ENCODE measurements at regions not wholly inside any gene's neighbourhood (a gene's known extent, or its start where the extent isn't known, plus 50 kb on each side); places are given as distances from the start of the nearest gene placed in this dataset.

DNA sequence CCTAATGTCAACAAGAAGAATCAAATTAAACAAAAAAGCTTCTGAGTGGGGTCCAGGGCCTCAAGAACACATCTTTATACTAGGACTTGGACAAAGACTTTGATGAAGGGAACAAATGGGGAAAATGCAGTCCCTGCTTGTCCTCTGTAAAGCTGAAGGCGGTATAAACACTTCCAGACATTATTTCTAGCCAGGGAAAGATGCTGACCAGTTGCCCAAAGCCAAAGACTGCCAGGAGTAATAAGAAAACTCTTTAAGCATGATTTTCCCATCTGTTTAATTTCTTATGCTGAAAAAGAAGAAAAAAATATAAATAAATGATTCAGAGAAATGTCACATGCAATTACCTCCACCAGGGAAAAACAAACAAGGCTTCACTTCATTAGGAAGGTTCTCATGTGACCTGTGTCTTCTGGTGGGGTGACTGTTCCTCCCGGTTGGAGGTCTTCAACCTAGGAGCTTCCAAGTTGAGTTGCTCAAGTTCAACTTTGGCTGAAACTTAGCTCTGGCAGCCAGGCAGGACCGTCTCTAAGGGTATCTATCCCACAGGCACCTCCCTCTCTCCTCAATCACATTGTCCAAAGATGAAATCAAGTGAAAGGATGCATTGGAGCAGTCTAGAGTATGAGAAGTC, 65.2 kb upstream of the KCNE2 start:
- Histone ChIP-seq H3K27ac (no peak overlapping the region), H3K27me3 (replicated peaks; ENCODE audit: insufficient read depth) (no peaks in the 10 kb centered on the region), H3K9me3 (no peaks in the 10 kb centered on the region), H3K4me1 (replicated peaks) (no peaks in the 10 kb centered on the region), H3K36me3 (no peaks in the 10 kb centered on the region), H3K4me3 (no peak overlapping the region)
- intact Hi-C loops (cut with DNase I): no loop called here
- 78% methylated on average over 3 of the region's 3 CpGs for WGBS
- DNase-seq (ENCODE audit: low spot score): no peak
- TF ChIP-seq POLR2AphosphoS5 (IDR thresholded peaks at IDR 0.05): no peak
- TF ChIP-seq, protein P1, sequence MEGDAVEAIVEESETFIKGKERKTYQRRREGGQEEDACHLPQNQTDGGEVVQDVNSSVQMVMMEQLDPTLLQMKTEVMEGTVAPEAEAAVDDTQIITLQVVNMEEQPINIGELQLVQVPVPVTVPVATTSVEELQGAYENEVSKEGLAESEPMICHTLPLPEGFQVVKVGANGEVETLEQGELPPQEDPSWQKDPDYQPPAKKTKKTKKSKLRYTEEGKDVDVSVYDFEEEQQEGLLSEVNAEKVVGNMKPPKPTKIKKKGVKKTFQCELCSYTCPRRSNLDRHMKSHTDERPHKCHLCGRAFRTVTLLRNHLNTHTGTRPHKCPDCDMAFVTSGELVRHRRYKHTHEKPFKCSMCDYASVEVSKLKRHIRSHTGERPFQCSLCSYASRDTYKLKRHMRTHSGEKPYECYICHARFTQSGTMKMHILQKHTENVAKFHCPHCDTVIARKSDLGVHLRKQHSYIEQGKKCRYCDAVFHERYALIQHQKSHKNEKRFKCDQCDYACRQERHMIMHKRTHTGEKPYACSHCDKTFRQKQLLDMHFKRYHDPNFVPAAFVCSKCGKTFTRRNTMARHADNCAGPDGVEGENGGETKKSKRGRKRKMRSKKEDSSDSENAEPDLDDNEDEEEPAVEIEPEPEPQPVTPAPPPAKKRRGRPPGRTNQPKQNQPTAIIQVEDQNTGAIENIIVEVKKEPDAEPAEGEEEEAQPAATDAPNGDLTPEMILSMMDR (IDR thresholded peaks at IDR 0.05): no peak
- TF ChIP-seq POLR2A (IDR thresholded peaks at IDR 0.05): no peak

GRCh38 chr21:34299168-34299539, 64.7 kb upstream of the KCNE2 start:
- no peaks in the 10 kb centered on the region for H3K27me3 ChIP-seq (replicated peaks; ENCODE audit: insufficient read depth)
- 41% methylated on average over 2 of the region's 2 CpGs for WGBS
- TF ChIP-seq, protein P1 (IDR thresholded peaks at IDR 0.05): no peak
- TF ChIP-seq POLR2A (IDR thresholded peaks at IDR 0.05) (no peak), POLR2AphosphoS5 (IDR thresholded peaks at IDR 0.05) (no peak)
- DNase-seq (ENCODE audit: low spot score): no peak
- H3K9me3 ChIP-seq: no peaks in the 10 kb centered on the region
- no peaks in the 10 kb centered on the region for H3K36me3 ChIP-seq
- no peak overlapping the region for H3K27ac ChIP-seq
- H3K4me3 ChIP-seq: no peak overlapping the region
- intact Hi-C loops (cut with DNase I): no loop called here
- no peaks in the 10 kb centered on the region for H3K4me1 ChIP-seq (replicated peaks)

- no peak for DNase-seq (ENCODE audit: low spot score)
- intact Hi-C loops (cut with DNase I): no loop called here
- WGBS: 89% methylated on average over 6 of the region's 6 CpGs
- TF ChIP-seq POLR2AphosphoS5 (IDR thresholded peaks at IDR 0.05) (no peak), POLR2A (IDR thresholded peaks at IDR 0.05) (no peak)
- TF ChIP-seq, protein P1 (IDR thresholded peaks at IDR 0.05): no peak
- no peaks in the 10 kb centered on the region for H3K36me3 ChIP-seq
- H3K9me3 ChIP-seq: no peaks in the 10 kb centered on the region
- no peak overlapping the region for H3K27ac ChIP-seq
- H3K4me1 ChIP-seq (replicated peaks): no peaks in the 10 kb centered on the region
- H3K27me3 ChIP-seq (replicated peaks; ENCODE audit: insufficient read depth): no peaks in the 10 kb centered on the region
- H3K4me3 ChIP-seq: no peak overlapping the region
Measured at GRCh38 chr21:34302521-34302920, 61.3 kb upstream of the KCNE2 start.

- Histone ChIP-seq H3K27ac (no peak overlapping the region), H3K27me3 (replicated peaks; ENCODE audit: insufficient read depth) (no peaks in the 10 kb centered on the region), H3K4me1 (replicated peaks) (no peaks in the 10 kb centered on the region), H3K36me3 (no peaks in the 10 kb centered on the region), H3K9me3 (no peaks in the 10 kb centered on the region), H3K4me3 (no peak overlapping the region)
- intact Hi-C loops (cut with DNase I): no loop called here
- WGBS: 58% methylated on average over 14 of the region's 14 CpGs
- no peak for DNase-seq (ENCODE audit: low spot score)
- no peak for TF ChIP-seq POLR2A (IDR thresholded peaks at IDR 0.05)
- TF ChIP-seq, protein P1 (IDR thresholded peaks at IDR 0.05): no peak
- TF ChIP-seq POLR2AphosphoS5 (IDR thresholded peaks at IDR 0.05): no peak
Measured at GRCh38 chr21:34305605-34306604, 57.9 kb upstream of the KCNE2 start.

Measured in prostate gland (tissue), 2 donors.